HK-2 (cell line): ENCODE measurements at regions not wholly inside any gene's neighbourhood (a gene's known extent, or its start where the extent isn't known, plus 50 kb on each side); places are given as distances from the start of the nearest gene placed in this dataset.
"Not testable (repeated sequence)": the region's sequence is repeated elsewhere in the genome, so short reads cannot be mapped to it uniquely, and the experiment has no call there.

Experiments
- DNase-seq: peaks from one replicate; pipeline ENCODE4 v3.0.0-alpha.2; 2018; ENCODE audit not compliant: unreplicated experiment

GRCh38 chr12:25684070-25684469, 131.0 kb upstream of the LMNTD1 start:
- DNase-seq, result no peak

- no peak for DNase-seq
Observed at GRCh38 chr12:25686351-25686750, 133.3 kb upstream of the LMNTD1 start.

- DNase-seq, result no peak
Observed at GRCh38 chr12:25687226-25687625, 134.1 kb upstream of the LMNTD1 start.

DNA sequence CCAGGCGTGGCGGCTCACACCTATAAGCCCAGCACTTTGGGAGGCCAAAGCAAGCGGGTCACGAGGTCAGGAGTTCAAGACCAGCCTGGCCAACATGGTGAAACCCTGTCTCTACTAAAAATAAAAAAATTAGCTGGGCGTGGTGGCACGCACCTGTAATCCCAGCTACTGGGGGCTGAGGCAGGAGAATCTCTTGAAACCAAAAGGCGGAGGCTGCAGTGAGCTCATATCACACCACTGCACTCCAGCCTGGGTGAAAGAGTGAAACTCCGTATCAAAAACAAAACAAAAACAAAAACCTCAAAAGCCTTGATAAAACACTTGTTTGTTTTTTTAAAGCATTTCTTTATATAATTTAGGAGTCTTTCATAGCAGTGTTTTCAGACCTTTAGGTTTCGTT, 135.8 kb upstream of the LMNTD1 start:
- not testable (repeated sequence) for DNase-seq

DNA sequence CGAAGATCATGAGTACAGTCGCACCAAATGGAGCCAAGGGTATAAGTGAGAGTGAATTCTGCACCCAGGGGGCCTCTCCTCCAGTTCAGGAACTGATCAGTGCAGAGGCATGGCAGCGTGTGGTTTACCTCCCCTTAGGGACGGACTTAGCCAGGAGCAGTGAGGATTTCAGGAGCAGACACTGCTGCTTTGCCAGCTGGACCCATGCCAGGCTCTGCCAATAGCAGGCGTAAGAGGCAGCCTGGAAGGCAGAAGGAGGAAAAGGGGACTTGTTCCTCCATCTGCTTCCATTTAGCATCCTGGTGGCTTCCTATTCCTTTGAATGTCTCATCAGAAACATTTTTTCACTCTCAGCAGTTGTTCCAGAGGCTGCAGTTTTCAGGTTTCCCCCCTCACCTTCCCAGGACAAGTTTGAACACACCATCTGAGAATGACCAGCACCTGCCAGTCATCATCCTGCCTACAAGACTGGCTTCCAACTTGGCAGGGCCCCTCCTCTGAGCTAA, 137.0 kb upstream of the LMNTD1 start:
- no peak for DNase-seq

- no peak for DNase-seq
Observed at GRCh38 chr12:25690996-25691864, 138.1 kb upstream of the LMNTD1 start.

GRCh38 chr12:25691865-25692114, 138.7 kb upstream of the LMNTD1 start:
- no peak for DNase-seq

- DNase-seq, result no peak
Observed at GRCh38 chr12:25692115-25693035, 139.3 kb upstream of the LMNTD1 start.

DNA sequence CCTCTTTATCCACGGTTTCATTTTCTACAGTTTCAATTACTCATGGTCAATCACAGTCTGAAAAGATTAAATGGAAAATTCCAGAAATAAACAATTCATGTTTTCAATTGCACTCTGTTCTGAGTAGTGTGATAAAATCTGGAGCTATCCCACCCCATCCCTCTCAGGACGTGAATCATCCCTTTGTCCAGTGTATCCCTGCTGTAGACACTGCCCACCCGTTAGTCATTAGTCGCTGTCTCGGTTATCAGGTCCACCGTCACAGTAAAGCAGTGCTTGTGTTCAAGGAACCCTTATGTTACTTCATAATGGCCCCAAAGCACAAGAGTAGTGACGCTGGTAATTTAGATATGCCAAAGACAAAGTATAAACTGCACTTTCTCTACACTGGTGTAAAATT, 141.0 kb upstream of the LMNTD1 start:
- DNase-seq, result no peak

DNA sequence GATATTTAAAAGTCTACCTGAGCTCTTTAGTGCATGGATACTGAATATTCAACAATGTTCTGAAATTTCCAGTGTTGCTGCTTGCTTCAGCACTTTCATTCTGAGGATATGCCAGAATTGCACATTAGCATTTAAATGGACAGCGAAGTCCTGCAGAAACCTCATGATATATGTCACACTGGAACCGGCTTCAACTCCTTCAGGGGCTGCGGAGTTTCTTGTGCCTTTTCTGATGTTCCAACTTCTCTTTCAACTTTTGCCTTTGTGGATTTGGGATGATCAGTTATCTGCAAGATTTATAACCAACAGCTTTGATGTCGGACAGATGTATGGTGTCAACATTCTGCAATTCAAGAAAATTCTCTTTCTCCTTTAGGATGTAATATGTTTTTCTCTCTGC, 142.5 kb upstream of the LMNTD1 start:
- no peak for DNase-seq

- no peak for DNase-seq
Observed at GRCh38 chr12:25698772-25699171, 145.7 kb upstream of the LMNTD1 start.

GRCh38 chr12:25699454-25699853, 146.4 kb upstream of the LMNTD1 start:
- no peak for DNase-seq

- no peak for DNase-seq
Observed at GRCh38 chr12:25701290-25701689, 148.2 kb upstream of the LMNTD1 start.

DNA sequence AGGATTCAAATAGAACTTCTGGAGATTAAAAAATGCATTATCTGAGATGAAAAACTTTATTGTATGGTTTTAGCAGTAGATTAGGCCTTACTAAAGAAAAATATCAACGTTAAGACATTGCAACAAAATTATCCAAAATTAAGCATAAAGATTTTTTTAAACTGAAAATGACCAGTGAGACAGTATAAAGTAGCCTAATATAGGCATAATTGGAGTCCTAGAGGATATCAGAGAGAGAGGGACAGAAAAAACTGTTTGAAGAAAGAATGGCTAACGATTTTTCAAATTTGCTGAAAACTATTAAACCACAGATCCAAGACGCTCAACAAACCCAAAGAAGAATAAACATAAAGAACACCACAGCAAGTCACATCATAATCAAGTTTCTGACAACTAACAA, 149.5 kb upstream of the LMNTD1 start:
- DNase-seq, result no peak

GRCh38 chr12:25705261-25705660, 152.2 kb upstream of the LMNTD1 start:
- DNase-seq, result no peak

GRCh38 chr12:25706646-25707045, 153.6 kb upstream of the LMNTD1 start:
- DNase-seq, result not testable (repeated sequence)

- DNase-seq, result no peak
Observed at GRCh38 chr12:25707056-25707455, 154.0 kb upstream of the LMNTD1 start.

DNA sequence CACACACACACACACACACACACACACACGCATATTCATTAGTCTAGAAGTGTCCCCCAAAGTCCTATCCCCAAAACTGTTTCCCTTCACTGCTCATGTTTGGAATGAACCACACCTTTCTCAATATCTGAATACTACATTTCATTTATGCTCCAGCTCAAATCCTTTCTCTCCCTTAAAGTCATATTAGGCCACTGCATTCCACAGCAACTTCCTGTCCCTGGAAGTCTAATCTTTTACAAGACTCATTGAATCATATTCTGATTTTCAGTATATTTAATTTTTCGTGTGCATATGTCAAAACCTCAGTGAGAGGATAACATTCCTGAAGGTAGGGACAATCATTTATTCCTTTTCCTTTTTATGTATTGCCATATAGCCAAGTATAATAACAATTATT, 155.6 kb upstream of the LMNTD1 start:
- no peak for DNase-seq

DNA sequence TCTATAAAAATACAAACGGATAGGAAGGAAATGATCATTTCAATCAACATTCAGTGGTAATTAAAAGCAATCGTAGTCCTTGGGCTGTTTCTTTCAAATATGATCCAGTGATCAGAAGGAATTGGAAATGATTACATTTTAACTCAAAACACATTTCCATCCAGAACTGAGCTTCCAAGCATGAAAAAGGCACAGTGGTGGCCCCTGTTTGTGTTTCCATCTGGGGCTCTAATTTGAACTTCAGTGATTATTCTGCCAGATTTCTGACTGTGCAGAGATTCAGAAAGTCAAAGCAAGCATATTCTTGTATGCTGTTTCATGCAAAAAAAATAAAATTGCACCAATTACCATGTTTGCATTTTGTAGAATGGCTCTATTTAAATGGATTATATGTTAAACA, 157.0 kb upstream of the LMNTD1 start:
- no peak for DNase-seq

GRCh38 chr12:25710938-25711605, 158.0 kb upstream of the LMNTD1 start:
- not testable (repeated sequence) for DNase-seq

DNA sequence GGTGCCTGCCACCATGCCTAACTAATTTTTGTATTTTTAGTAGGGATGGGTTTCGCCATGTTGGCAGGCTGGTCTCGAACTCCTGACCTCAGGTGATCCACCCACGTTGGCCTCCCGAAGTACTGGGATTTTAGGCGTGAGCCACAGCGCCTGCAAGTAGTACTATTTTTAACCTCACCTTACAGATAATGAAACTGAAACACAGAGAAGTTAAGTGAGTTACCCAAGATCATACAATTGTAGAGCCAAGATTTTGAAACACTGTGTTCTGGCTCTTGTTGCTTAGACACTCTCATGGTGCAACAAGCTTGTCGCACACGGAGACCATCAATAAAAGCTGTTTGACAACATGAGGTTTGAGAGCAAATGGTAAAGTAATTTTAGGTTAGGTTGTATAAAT, 159.1 kb upstream of the LMNTD1 start:
- no peak for DNase-seq

DNA sequence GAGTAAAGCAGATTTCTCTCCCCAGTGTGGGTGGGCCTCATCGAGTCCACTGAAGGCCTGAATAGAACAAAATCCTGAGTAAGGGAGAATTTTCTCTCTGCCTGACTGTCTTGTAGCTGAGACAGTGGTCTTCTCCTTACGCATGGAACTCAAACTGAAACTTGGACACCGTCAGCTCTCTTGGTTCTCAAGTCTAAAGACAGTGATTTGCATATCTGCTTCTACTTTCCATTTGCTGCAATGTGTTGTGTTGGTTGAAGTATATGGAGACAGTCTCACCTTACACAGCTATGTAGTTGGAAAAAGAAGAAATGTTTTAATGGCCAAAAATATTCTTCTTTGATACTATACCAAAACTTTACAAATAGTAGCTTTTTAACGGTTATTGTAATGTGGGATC, 160.2 kb upstream of the LMNTD1 start:
- DNase-seq, result no peak
